ENCODE measurements at regions not wholly inside any gene's neighbourhood (a gene's known extent, or its start where the extent isn't known, plus 50 kb on each side); places are given as distances from the start of the nearest gene placed in this dataset.

GRCh38 chr3:76643623-76644304 lies 396.1 kb upstream of the ROBO2 start:
- Histone ChIP-seq H3K36me3 (ENCODE audit: control insufficient read depth, insufficient read depth, low read length) (no peaks in the 10 kb centered on the region), H3K4me2 (ENCODE audit: insufficient read depth, low read length) (no peak overlapping the region), H3K79me2 (ENCODE audit: control insufficient read depth, insufficient read depth, low read length) (no peaks in the 10 kb centered on the region), H3K4me3 (no peak overlapping the region), H4K20me1 (replicated peaks; ENCODE audit: control insufficient read depth, insufficient read depth, low read length) (no peaks in the 10 kb centered on the region), H3K27me3 (ENCODE audit: control insufficient read depth in 2 of 2, insufficient read depth in 2 of 2, low read length in 2 of 2) (no peaks in the 10 kb centered on the region), H3K9me1 (ENCODE audit: control insufficient read depth, insufficient read depth, low read length) (no peaks in the 10 kb centered on the region), H3K4me1 (replicated peaks in 1 of 2; ENCODE audit: control insufficient read depth in 2 of 2, insufficient read depth in 2 of 2, low read length in 2 of 2) (no peaks in the 10 kb centered on the region), H3K9me3 (replicated peaks; ENCODE audit: control insufficient read depth, insufficient read depth, low read depth, low read length) (no peaks in the 10 kb centered on the region), H3K27ac (ENCODE audit: extremely low read depth, low read depth, low read length) (no peak overlapping the region), H2AFZ (ENCODE audit: low read depth, low read length) (no peak overlapping the region), H3K9ac (ENCODE audit: insufficient read depth in 1 of 2, low read depth in 2 of 2, low read length in 2 of 2) (no peak overlapping the region)
- ATAC-seq (no peak), DNase-seq (ENCODE audit: extremely low read depth in 1 of 4, low spot score in 3 of 4) (no peak), FAIRE-seq (no peak)
- intact Hi-C loops (cut with micrococcal nuclease): no loop called here
- ChIA-PET CTCF (ENCODE audit: low intra/inter-chr PET ratio) (no interaction called here), POLR2A (interaction anchor here (0.6 kb wide), 1 partner anchor 22 kb away, joined by 3 read pairs; no protein-coding TSS in a partner anchor)
- in situ Hi-C loops (cut with MboI): no loop called here
- BruUV-seq (replicated peaks): no TSS peak
- TF ChIP-seq SMC3 (conservative IDR thresholded peaks at IDR 0.05; ENCODE audit: insufficient read depth, low read depth, low read length) (no peak), ZSCAN32 (CRISPR knock-in tag; IDR thresholded peaks at IDR 0.05) (no peak), POLR2AphosphoS5 (IDR thresholded peaks at IDR 0.05; ENCODE audit: control insufficient read depth, insufficient read depth, low read depth, low read length) (no peak), LEF1 (IDR thresholded peaks at IDR 0.05) (no peak), ZC3H4 (CRISPR knock-in tag; IDR thresholded peaks at IDR 0.05; ENCODE audit: borderline replicate concordance) (no peak), STAG1 (CRISPR knock-in tag; IDR thresholded peaks at IDR 0.05; ENCODE audit: borderline replicate concordance) (no peak), FIP1L1 (IDR thresholded peaks at IDR 0.05; ENCODE audit: low read depth, low read length, poor library complexity, severe bottlenecking) (no peak), EHMT2 (IDR thresholded peaks at IDR 0.05) (no peak), BDP1 (IDR thresholded peaks at IDR 0.05; ENCODE audit: insufficient read depth, insufficient read length) (no peak), ZC3H8 (IDR thresholded peaks at IDR 0.05) (no peak), ZNF217 (CRISPR knock-in tag; IDR thresholded peaks at IDR 0.05) (no peak), KLF10 (CRISPR knock-in tag; IDR thresholded peaks at IDR 0.05) (no peak)
- TF ChIP-seq, protein P1, sequence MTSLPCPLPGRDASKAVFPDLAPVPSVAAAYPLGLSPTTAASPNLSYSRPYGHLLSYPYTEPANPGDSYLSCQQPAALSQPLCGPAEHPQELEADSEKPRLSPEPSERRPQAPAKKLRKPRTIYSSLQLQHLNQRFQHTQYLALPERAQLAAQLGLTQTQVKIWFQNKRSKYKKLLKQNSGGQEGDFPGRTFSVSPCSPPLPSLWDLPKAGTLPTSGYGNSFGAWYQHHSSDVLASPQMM (CRISPR knock-in tag; IDR thresholded peaks at IDR 0.05): no peak

Data from K562 (cell line).